GM19023 (cell line): ENCODE measurements at regions not wholly inside any gene's neighbourhood (a gene's known extent, or its start where the extent isn't known, plus 50 kb on each side); places are given as distances from the start of the nearest gene placed in this dataset.

Experiments
- ATAC-seq: cut with Tn5 transposase; IDR thresholded peaks from one replicate; pipeline ENCODE4 v1.9.1; 2021; ENCODE audit warnings: mild to moderate bottlenecking, moderate library complexity; ENCODE audit not compliant: unreplicated experiment

- ATAC-seq, result peak; percentile 95
These were observed 318.9 kb downstream of the SNAPC1 start for GRCh38 chr14:62081012-62081612.

GRCh38 chr14:62081951-62082350 lies 319.7 kb downstream of the SNAPC1 start:
- ATAC-seq, result no peak

- no peak for ATAC-seq
These were observed 320.6 kb downstream of the SNAPC1 start for GRCh38 chr14:62082779-62083178.

GRCh38 chr14:62084020-62084419 lies 321.8 kb downstream of the SNAPC1 start:
- no peak for ATAC-seq

GRCh38 chr14:62087191-62087590 lies 325.0 kb downstream of the SNAPC1 start:
- ATAC-seq, result no peak

GRCh38 chr14:62093736-62094135 lies 331.5 kb downstream of the SNAPC1 start:
- no peak for ATAC-seq

GRCh38 chr14:62097072-62097471 lies 334.9 kb downstream of the SNAPC1 start:
- no peak for ATAC-seq

- ATAC-seq, result no peak
These were observed 335.6 kb downstream of the SNAPC1 start for GRCh38 chr14:62097824-62098223.

- no peak for ATAC-seq
These were observed 336.1 kb downstream of the SNAPC1 start for GRCh38 chr14:62098357-62098756.

- no peak for ATAC-seq
These were observed 336.9 kb downstream of the SNAPC1 start for GRCh38 chr14:62099091-62099490.

GRCh38 chr14:62101189-62101588 lies 339.0 kb downstream of the SNAPC1 start:
- ATAC-seq, result no peak

- ATAC-seq, result no peak
These were observed 339.6 kb downstream of the SNAPC1 start for GRCh38 chr14:62101673-62102348.

GRCh38 chr14:62102349-62102725 lies 340.1 kb downstream of the SNAPC1 start:
- no peak for ATAC-seq

- no peak for ATAC-seq
These were observed 341.2 kb downstream of the SNAPC1 start for GRCh38 chr14:62103464-62103863.

- no peak for ATAC-seq
These were observed 348.7 kb downstream of the SNAPC1 start for GRCh38 chr14:62110941-62111340.

- ATAC-seq, result peak; percentile 91
These were observed 355.0 kb downstream of the SNAPC1 start for GRCh38 chr14:62117010-62117750.

GRCh38 chr14:62117751-62118105 lies 355.5 kb downstream of the SNAPC1 start:
- no peak for ATAC-seq

GRCh38 chr14:62118461-62118860 lies 356.2 kb downstream of the SNAPC1 start:
- no peak for ATAC-seq

- ATAC-seq, result no peak
These were observed 356.7 kb downstream of the SNAPC1 start for GRCh38 chr14:62118871-62119270.

- no peak for ATAC-seq
These were observed 361.7 kb downstream of the SNAPC1 start for GRCh38 chr14:62123961-62124360.

GRCh38 chr14:62125793-62126192 lies 363.6 kb downstream of the SNAPC1 start:
- no peak for ATAC-seq

- ATAC-seq, result peak; percentile 67
These were observed 364.8 kb downstream of the SNAPC1 start for GRCh38 chr14:62126879-62127478.
